PC-9 (cell line): ENCODE measurements at regions not wholly inside any gene's neighbourhood (a gene's known extent, or its start where the extent isn't known, plus 50 kb on each side); places are given as distances from the start of the nearest gene placed in this dataset.

Experiments
- CTCF ChIP-seq: fragments of 200-600 bp; sonication (generic); conservative IDR thresholded peaks from 2 replicates; pipeline ENCODE4 v1.6.1; 2017; ENCODE audit warnings: mixed run types, antibody characterized with exemption, mild to moderate bottlenecking, moderate library complexity
- EZH2 ChIP-seq: fragments of 200-600 bp; sonication (generic); IDR thresholded peaks from 2 replicates; pipeline ENCODE4 v1.8.0; 2017; ENCODE audit warnings: antibody characterized with exemption, low read depth

GRCh38 chr18:43882358-43883055, 605.2 kb upstream of the SYT4 start:
- TF ChIP-seq CTCF, result no peak
- no peak for TF ChIP-seq EZH2
